ENCODE measurements at regions not wholly inside any gene's neighbourhood (a gene's known extent, or its start where the extent isn't known, plus 50 kb on each side); places are given as distances from the start of the nearest gene placed in this dataset.

DNA sequence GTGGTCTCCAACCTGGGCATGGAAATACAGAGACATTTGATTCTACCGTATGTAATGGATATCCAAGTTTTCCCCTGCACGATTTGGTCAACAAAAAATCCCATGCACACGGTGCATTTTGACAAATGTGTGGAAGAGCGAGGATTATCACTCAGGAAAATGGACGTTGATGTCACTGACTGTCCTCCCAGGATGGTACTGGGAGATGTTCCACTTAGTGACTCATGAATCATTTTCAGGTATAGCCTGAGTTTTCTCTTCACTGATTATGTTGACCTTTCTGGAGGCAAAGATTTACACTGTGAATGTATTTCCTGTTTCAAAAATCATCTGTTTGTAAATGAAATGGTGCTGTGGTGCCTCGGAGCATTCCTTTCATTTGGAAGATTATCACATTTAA, 596.7 kb upstream of the ADAMTS9 start:
- Mint-ChIP-seq H3K9me3 (ENCODE audit: unreplicated experiment) (no peaks in the 10 kb centered on the region), H3K27me3 (ENCODE audit: unreplicated experiment) (peaks cover 13% of the 10 kb centered on the region), H3K4me3 (ENCODE audit: unreplicated experiment) (no peak overlapping the region), H3K4me1 (ENCODE audit: unreplicated experiment) (no peaks in the 10 kb centered on the region), H3K36me3 (ENCODE audit: unreplicated experiment) (no peaks in the 10 kb centered on the region), H3K27ac (ENCODE audit: unreplicated experiment) (no peak overlapping the region)
- DNase-seq (ENCODE audit: extremely low spot score, unreplicated experiment): no peak
- TF ChIP-seq, protein P1, sequence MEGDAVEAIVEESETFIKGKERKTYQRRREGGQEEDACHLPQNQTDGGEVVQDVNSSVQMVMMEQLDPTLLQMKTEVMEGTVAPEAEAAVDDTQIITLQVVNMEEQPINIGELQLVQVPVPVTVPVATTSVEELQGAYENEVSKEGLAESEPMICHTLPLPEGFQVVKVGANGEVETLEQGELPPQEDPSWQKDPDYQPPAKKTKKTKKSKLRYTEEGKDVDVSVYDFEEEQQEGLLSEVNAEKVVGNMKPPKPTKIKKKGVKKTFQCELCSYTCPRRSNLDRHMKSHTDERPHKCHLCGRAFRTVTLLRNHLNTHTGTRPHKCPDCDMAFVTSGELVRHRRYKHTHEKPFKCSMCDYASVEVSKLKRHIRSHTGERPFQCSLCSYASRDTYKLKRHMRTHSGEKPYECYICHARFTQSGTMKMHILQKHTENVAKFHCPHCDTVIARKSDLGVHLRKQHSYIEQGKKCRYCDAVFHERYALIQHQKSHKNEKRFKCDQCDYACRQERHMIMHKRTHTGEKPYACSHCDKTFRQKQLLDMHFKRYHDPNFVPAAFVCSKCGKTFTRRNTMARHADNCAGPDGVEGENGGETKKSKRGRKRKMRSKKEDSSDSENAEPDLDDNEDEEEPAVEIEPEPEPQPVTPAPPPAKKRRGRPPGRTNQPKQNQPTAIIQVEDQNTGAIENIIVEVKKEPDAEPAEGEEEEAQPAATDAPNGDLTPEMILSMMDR (IDR thresholded peaks at IDR 0.05): no peak

DNA sequence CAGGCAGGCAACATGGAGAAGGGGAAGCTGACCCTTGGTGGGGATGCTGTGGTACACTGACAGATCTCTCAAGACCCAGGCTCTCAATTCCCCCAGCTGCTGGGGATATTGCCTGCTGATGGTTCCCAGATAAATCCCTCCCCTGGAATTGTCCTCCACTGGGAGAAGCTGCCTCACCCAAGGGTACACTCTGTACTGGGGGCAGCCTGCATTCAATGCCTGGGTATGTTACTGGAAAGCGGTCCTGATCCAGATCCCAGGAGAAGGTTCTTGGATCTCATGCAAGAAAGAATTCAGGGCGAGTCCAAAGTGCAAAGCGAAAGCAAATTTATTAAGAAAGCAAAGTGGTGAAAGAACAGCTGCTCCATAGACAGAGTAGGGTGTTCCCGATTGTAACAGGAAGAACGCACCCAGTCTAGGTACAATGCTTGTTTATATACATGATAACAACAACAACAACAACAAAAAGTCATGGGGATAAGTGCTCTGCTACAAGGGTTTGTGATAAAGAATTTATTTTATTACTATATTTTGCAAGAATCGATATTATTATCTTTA, 591.5 kb upstream of the ADAMTS9 start:
- H3K4me1 Mint-ChIP-seq (ENCODE audit: unreplicated experiment): no peaks in the 10 kb centered on the region
- H3K4me3 Mint-ChIP-seq (ENCODE audit: unreplicated experiment): no peak overlapping the region
- no peak for DNase-seq (ENCODE audit: extremely low spot score, unreplicated experiment)
- TF ChIP-seq, protein P1 (IDR thresholded peaks at IDR 0.05): no peak
- no peaks in the 10 kb centered on the region for H3K36me3 Mint-ChIP-seq (ENCODE audit: unreplicated experiment)
- no peak overlapping the region for H3K27ac Mint-ChIP-seq (ENCODE audit: unreplicated experiment)
- H3K9me3 Mint-ChIP-seq (ENCODE audit: unreplicated experiment): no peaks in the 10 kb centered on the region
- H3K27me3 Mint-ChIP-seq (ENCODE audit: unreplicated experiment): peaks cover 19% of the 10 kb centered on the region

DNA sequence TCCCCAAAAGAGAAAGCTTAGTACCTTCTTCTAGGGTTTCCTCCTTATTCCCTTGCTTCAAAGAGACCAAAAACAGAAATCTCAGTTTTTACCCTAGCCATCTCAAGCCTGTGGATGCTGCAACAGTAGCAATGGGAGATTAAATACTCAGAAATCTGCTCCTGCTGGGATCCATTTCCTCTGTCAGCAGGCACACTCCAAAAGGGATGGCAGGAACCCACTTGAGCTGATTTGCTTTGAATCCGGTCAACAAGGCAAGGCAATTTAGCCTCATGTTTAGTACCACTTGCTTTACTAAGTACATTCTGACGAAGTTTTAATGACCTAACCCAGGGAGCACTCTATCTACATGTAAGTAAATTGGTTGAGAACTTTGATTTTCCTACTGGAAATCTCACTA, 590.0 kb upstream of the ADAMTS9 start:
- TF ChIP-seq, protein P1 (IDR thresholded peaks at IDR 0.05): no peak
- Mint-ChIP-seq H3K9me3 (ENCODE audit: unreplicated experiment) (no peaks in the 10 kb centered on the region), H3K4me3 (ENCODE audit: unreplicated experiment) (no peak overlapping the region), H3K27me3 (ENCODE audit: unreplicated experiment) (peaks cover 14% of the 10 kb centered on the region), H3K4me1 (ENCODE audit: unreplicated experiment) (no peaks in the 10 kb centered on the region), H3K36me3 (ENCODE audit: unreplicated experiment) (no peaks in the 10 kb centered on the region), H3K27ac (ENCODE audit: unreplicated experiment) (no peak overlapping the region)
- DNase-seq (ENCODE audit: extremely low spot score, unreplicated experiment): no peak

DNA sequence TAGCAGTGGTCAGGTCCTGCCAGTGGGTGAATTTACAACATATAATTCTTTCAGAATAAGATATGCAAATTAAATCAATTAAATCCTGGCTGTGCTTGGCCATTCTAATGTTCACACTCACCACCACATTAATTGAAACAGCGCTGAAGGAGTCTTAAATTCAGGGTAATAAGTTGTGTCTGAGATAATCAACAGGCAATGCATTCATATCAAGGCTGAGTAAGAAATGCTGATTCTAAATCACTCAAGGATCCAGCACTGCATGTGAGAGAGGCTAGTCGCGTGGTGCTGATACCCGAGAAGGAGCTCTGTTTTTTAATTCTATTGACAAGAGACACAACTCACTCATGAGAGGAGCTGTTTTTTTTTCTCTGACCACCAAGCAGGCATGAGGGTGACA, 588.8 kb upstream of the ADAMTS9 start:
- DNase-seq (ENCODE audit: extremely low spot score, unreplicated experiment): no peak
- no peaks in the 10 kb centered on the region for H3K4me1 Mint-ChIP-seq (ENCODE audit: unreplicated experiment)
- TF ChIP-seq, protein P1 (IDR thresholded peaks at IDR 0.05): no peak
- H3K36me3 Mint-ChIP-seq (ENCODE audit: unreplicated experiment): no peaks in the 10 kb centered on the region
- H3K27ac Mint-ChIP-seq (ENCODE audit: unreplicated experiment): no peak overlapping the region
- H3K4me3 Mint-ChIP-seq (ENCODE audit: unreplicated experiment): no peak overlapping the region
- H3K9me3 Mint-ChIP-seq (ENCODE audit: unreplicated experiment): no peaks in the 10 kb centered on the region
- H3K27me3 Mint-ChIP-seq (ENCODE audit: unreplicated experiment): peaks cover 20% of the 10 kb centered on the region

DNA sequence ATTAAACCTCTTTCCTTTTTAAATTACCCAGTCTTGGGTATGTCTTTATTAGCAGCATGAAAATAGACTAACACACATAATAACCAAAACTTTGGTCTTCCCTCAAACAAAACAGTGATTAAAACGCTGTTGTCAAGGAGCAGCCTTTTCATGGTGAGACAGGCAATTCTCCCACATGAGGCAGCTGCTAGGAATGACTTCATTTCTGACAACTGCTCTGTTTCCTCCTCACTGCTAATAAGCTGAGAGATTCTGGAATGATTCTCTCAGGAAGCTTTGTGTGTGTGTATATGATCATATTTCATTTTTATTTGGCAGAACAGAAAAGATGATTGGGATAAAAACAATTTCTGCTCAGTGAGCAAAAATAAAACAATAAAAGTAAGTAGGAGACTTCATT, 580.6 kb upstream of the ADAMTS9 start:
- H3K27me3 Mint-ChIP-seq (ENCODE audit: unreplicated experiment): peaks cover 7% of the 10 kb centered on the region

More for the DNA sequence above, 580.6 kb upstream of the ADAMTS9 start:
- H3K27ac Mint-ChIP-seq (ENCODE audit: unreplicated experiment): no peak overlapping the region
- H3K9me3 Mint-ChIP-seq (ENCODE audit: unreplicated experiment): no peaks in the 10 kb centered on the region
- no peak for DNase-seq (ENCODE audit: extremely low spot score, unreplicated experiment)
- no peak overlapping the region for H3K4me3 Mint-ChIP-seq (ENCODE audit: unreplicated experiment)
- no peaks in the 10 kb centered on the region for H3K4me1 Mint-ChIP-seq (ENCODE audit: unreplicated experiment)
- H3K36me3 Mint-ChIP-seq (ENCODE audit: unreplicated experiment): no peaks in the 10 kb centered on the region
- TF ChIP-seq, protein P1 (IDR thresholded peaks at IDR 0.05): no peak

All from osteocyte (in vitro differentiated cells).